Spleen (tissue), 7 donors: ENCODE measurements at regions not wholly inside any gene's neighbourhood (a gene's known extent, or its start where the extent isn't known, plus 50 kb on each side); places are given as distances from the start of the nearest gene placed in this dataset.

Experiments
- CTCF ChIP-seq, 11 experiments: fragments of 200-600 bp in 7 of 11; fragments of 450-650 bp in 4 of 11; sonication (generic) in 4 of 11; IDR thresholded peaks in 8 of 11; conservative IDR thresholded peaks in 3 of 11; 1 replicate in 7 of 11; 2 replicates in 4 of 11; pipeline versions ENCODE4 v1.4.0 to v1.8.0; 2016 to 2021; ENCODE audit warnings: antibody characterized with exemption in 11 of 11, inconsistent platforms in 4 of 11, mild to moderate bottlenecking in 1 of 11
- POLR2AphosphoS5 ChIP-seq, 3 donors: sonication (generic); formaldehyde crosslinking; IDR thresholded peaks; one replicate each; pipeline ENCODE4 v1.5.1; 2017; ENCODE audit warnings: antibody characterized with exemption in 3 of 3
- donor health status: DM: no; HTN: no; CAD: no; lungs with moderate emphysema.
- donor health status: DM: no; HTN: no; CAD: no.
- donor health status: DM: no; HTN: no; CAD: no.

- TF ChIP-seq POLR2AphosphoS5 (IDR thresholded peaks at IDR 0.05): no peak
- no peak for TF ChIP-seq CTCF (IDR thresholded peaks at IDR 0.05 in 8 of 11, conservative IDR thresholded peaks at IDR 0.05 in 3 of 11)
These were observed 261.5 kb downstream of the ADGRL2 start for GRCh38 chr1:82062206-82062605.
